SK-N-SH (cell line): ENCODE measurements at regions not wholly inside any gene's neighbourhood (a gene's known extent, or its start where the extent isn't known, plus 50 kb on each side); places are given as distances from the start of the nearest gene placed in this dataset.

ENCODE experiments used
- CTCF ChIA-PET: fragments of 300-600, 350-600 bp; formaldehyde crosslinking; extraction: SDS; loops from one replicate; lab custom pipeline; 2021; lab: Yijun Ruan, JAX
- POLR2A ChIA-PET: fragments of 350-600 bp; sonication (Branson Sonifier 250); formaldehyde crosslinking; extraction: SDS; loops from one replicate; lab custom pipeline; 2020; ENCODE audit warnings: antibody characterized with exemption, inconsistent platforms; lab: Yijun Ruan, JAX
- DNase-seq: peaks from one replicate; pipeline ENCODE4 v3.0.0; 2012
- H2AFZ ChIP-seq: fragments of 200-600 bp; sonication (generic); 2 replicates; pipeline ENCODE4 v1.8.1; 2016; ENCODE audit warnings: antibody characterized with exemption, mild to moderate bottlenecking, low read depth
- H3F3A ChIP-seq: fragments of 200-600 bp; sonication (generic); replicated peaks from 2 replicates; pipeline ENCODE3; 2016; ENCODE audit warnings: antibody characterized with exemption, mild to moderate bottlenecking; ENCODE audit not compliant: insufficient read depth
- H3K27ac ChIP-seq, 2 experiments: fragments of 200-500 bp in 1 of 2; fragments of 200-600 bp in 1 of 2; sonication (Bioruptor generic) in 1 of 2; sonication (generic), shearing (Covaris generic) in 1 of 2; 2 replicates each; pipeline versions ENCODE4 v1.5.1 to v1.6.1; 2014 to 2016; ENCODE audit warnings: low read depth in 2 of 2, inconsistent platforms in 1 of 2, low read length in 1 of 2, mild to moderate bottlenecking in 1 of 2, mixed read lengths in 1 of 2
- H3K27me3 ChIP-seq: fragments of 200-600 bp; sonication (generic), shearing (Covaris generic); 2 replicates; pipeline ENCODE4 v1.6.1; 2016; ENCODE audit warnings: mixed run types; ENCODE audit not compliant: insufficient read depth
- H3K36me3 ChIP-seq, 2 experiments: fragments of 200-500 bp in 1 of 2; fragments of 200-600 bp in 1 of 2; sonication (Bioruptor generic) in 1 of 2; sonication (generic) in 1 of 2; replicated peaks in 1 of 2; 2 replicates each; pipeline versions ENCODE3 to v1.5.1; 2014 to 2016; ENCODE audit warnings: low read length in 1 of 2, mild to moderate bottlenecking in 1 of 2; ENCODE audit not compliant: insufficient read depth in 2 of 2, control insufficient read depth in 1 of 2
- H3K4me1 ChIP-seq, 2 experiments: fragments of 200-500 bp in 1 of 2; fragments of 200-600 bp in 1 of 2; sonication (Bioruptor generic) in 1 of 2; sonication (generic), shearing (Covaris generic) in 1 of 2; 2 replicates each; pipeline versions ENCODE4 v1.5.1 to v1.6.1; 2014 to 2016; ENCODE audit warnings: low read depth in 1 of 2, low read length in 1 of 2, mixed run types in 1 of 2; ENCODE audit not compliant: insufficient read depth in 2 of 2, control insufficient read depth in 1 of 2
- H3K4me2 ChIP-seq: fragments of 200-600 bp; sonication (generic), shearing (Covaris generic); 2 replicates; pipeline ENCODE4 v1.6.1; 2017; ENCODE audit warnings: mixed run types
- H3K4me3 ChIP-seq, 2 experiments: fragments of 200-500 bp in 1 of 2; fragments of 200-600 bp in 1 of 2; sonication (Bioruptor generic) in 1 of 2; sonication (generic), shearing (Covaris generic) in 1 of 2; 2 replicates each; pipeline versions ENCODE4 v1.5.1 to v1.8.1; 2014 to 2016; ENCODE audit warnings: low read depth in 2 of 2, inconsistent platforms in 1 of 2, low read length in 1 of 2, mild to moderate bottlenecking in 1 of 2, mixed read lengths in 1 of 2, moderate library complexity in 1 of 2
- H3K79me2 ChIP-seq: fragments of 200-600 bp; sonication (generic); 2 replicates; pipeline ENCODE4 v1.8.1; 2017; ENCODE audit warnings: mild to moderate bottlenecking; ENCODE audit not compliant: insufficient read depth
- H3K9ac ChIP-seq: fragments of 200-600 bp; sonication (generic); 2 replicates; pipeline ENCODE4 v1.6.1; 2017; ENCODE audit warnings: mixed run types
- H3K9me2 ChIP-seq: fragments of 200-600 bp; sonication (generic); 2 replicates; pipeline ENCODE4 v1.6.1; 2017; ENCODE audit warnings: mixed run types
- H3K9me3 ChIP-seq: fragments of 200-600 bp; sonication (generic); 2 replicates; pipeline ENCODE4 v1.6.1; 2017; ENCODE audit warnings: mixed run types, mild to moderate bottlenecking, moderate library complexity
- H4K20me1 ChIP-seq: fragments of 200-600 bp; sonication (generic); 2 replicates; pipeline ENCODE4 v1.6.1; 2017; ENCODE audit warnings: mild to moderate bottlenecking, mixed run types; ENCODE audit not compliant: insufficient read depth
- CTCF ChIP-seq: fragments of 200-600 bp; sonication (generic); IDR thresholded peaks from 2 replicates; pipeline ENCODE4 v1.6.1; 2017; ENCODE audit warnings: antibody characterized with exemption, mild to moderate bottlenecking, moderate library complexity
- EZH2phosphoT487 ChIP-seq: fragments of 200-600 bp; sonication (generic); IDR thresholded peaks from 2 replicates; pipeline ENCODE4 v1.6.1; 2017; ENCODE audit warnings: low read depth, mixed run types, mild to moderate bottlenecking, antibody characterized with exemption, moderate library complexity, borderline replicate concordance
- FOSL2 ChIP-seq: IDR thresholded peaks from 2 replicates; pipeline ENCODE4 v1.4.0; 2012; ENCODE audit warnings: low read depth, mild to moderate bottlenecking, moderate library complexity, borderline replicate concordance
- FOXM1 ChIP-seq: IDR thresholded peaks from 2 replicates; pipeline ENCODE4 v1.4.0; 2012; ENCODE audit warnings: low read depth, mild to moderate bottlenecking
- MEF2A ChIP-seq: IDR thresholded peaks from 2 replicates; pipeline ENCODE4 v1.4.0; 2012; ENCODE audit warnings: low read depth, borderline replicate concordance
- NFIC ChIP-seq: IDR thresholded peaks from 2 replicates; pipeline ENCODE4 v1.4.0; 2012; ENCODE audit warnings: borderline replicate concordance
- POLR2AphosphoS5 ChIP-seq: IDR thresholded peaks from 2 replicates; pipeline ENCODE4 v1.6.1; 2012; ENCODE audit warnings: low read depth, low read length
- RCOR1 ChIP-seq: fragments of 150-350 bp; IDR thresholded peaks from 2 replicates; pipeline ENCODE4 v1.6.1; 2017; ENCODE audit warnings: antibody characterized with exemption, low read length
- REST ChIP-seq: IDR thresholded peaks from 2 replicates; pipeline ENCODE4 v1.6.1; 2012; ENCODE audit warnings: mild to moderate bottlenecking, low read depth, low read length, moderate library complexity
- RXRA ChIP-seq: IDR thresholded peaks from 2 replicates; pipeline ENCODE4 v1.4.0; 2012; ENCODE audit warnings: low read depth, mild to moderate bottlenecking, borderline replicate concordance
- SIN3A ChIP-seq: IDR thresholded peaks from 2 replicates; pipeline ENCODE4 v1.6.1; 2012; ENCODE audit warnings: low read depth, mild to moderate bottlenecking, low read length, moderate library complexity, borderline replicate concordance
- TCF12 ChIP-seq: IDR thresholded peaks from 2 replicates; pipeline ENCODE4 v1.4.0; 2012
- ZBTB33 ChIP-seq: IDR thresholded peaks from 2 replicates; pipeline ENCODE4 v1.4.0; 2012; ENCODE audit warnings: low read depth, borderline replicate concordance
- WGBS: methylation state at CpG from one replicate; pipeline ENCODE4 v1.1.6; 2017; ENCODE audit warnings: low lambda C conversion rate; 5-methylcytosine and 5-hydroxymethylcytosine counted together

- TF ChIP-seq ZBTB33, result no peak
- no peak for TF ChIP-seq SIN3A
- TF ChIP-seq EZH2phosphoT487, result no peak
- TF ChIP-seq MEF2A, result no peak
- TF ChIP-seq FOSL2, result no peak
- TF ChIP-seq POLR2AphosphoS5, result no peak
These were observed 587.3 kb upstream of the ROBO1 start (continued) for GRCh38 chr3:80355144-80355543.

- Histone ChIP-seq H3K9ac (no peak overlapping the region), H3K9me3 (no peaks in the 10 kb centered on the region), H3K9me2 (no peaks in the 10 kb centered on the region), H3K4me3 (no peak overlapping the region), H3K27me3 (no peaks in the 10 kb centered on the region), H3K36me3 (no peaks in the 10 kb centered on the region), H3K4me2 (no peak overlapping the region)
- no peak for DNase-seq
- CTCF ChIA-PET, result no interaction called here
- POLR2A ChIA-PET, result no interaction called here
- no peak for TF ChIP-seq FOXM1
- no peak for TF ChIP-seq RCOR1
- TF ChIP-seq FOSL2, result no peak
- TF ChIP-seq REST, result no peak
- TF ChIP-seq RXRA, result no peak
- TF ChIP-seq NFIC, result no peak
- no peak for TF ChIP-seq EZH2phosphoT487
- no peak for TF ChIP-seq ZBTB33
- TF ChIP-seq TCF12, result no peak
- no peak for TF ChIP-seq CTCF
- TF ChIP-seq, all 33 proteins: peak for 0
- no peaks in the 10 kb centered on the region for H4K20me1 ChIP-seq
- H3F3A ChIP-seq, result no peaks in the 10 kb centered on the region
- 34% methylated on average over 2 of the region's 2 CpGs for WGBS
- H2AFZ ChIP-seq, result no peak overlapping the region
- no peaks in the 10 kb centered on the region for H3K4me1 ChIP-seq
- H3K79me2 ChIP-seq, result no peaks in the 10 kb centered on the region
- no peak overlapping the region for H3K27ac ChIP-seq
These were observed 583.4 kb upstream of the ROBO1 start for GRCh38 chr3:80351201-80351600.
